Mesenchymal stem cell (in vitro differentiated cells and primary cell): ENCODE measurements at regions not wholly inside any gene's neighbourhood (a gene's known extent, or its start where the extent isn't known, plus 50 kb on each side); places are given as distances from the start of the nearest gene placed in this dataset.

Experiments used
- DNase-seq: peaks from one replicate; pipeline ENCODE4 v3.0.0-alpha.2; 2013
- H2AFZ ChIP-seq: one replicate; pipeline ENCODE4 v1.6.1; 2013; ENCODE audit warnings: low read depth, mild to moderate bottlenecking, control low read depth, inconsistent platforms, low read length, moderate library complexity
- H2AK5ac ChIP-seq: 2 replicates; pipeline ENCODE4 v1.6.1; 2013; ENCODE audit warnings: low read length, moderate library complexity, mild to moderate bottlenecking, inconsistent platforms; ENCODE audit not compliant: severe bottlenecking
- H2BK120ac ChIP-seq: one replicate; pipeline ENCODE4 v1.6.1; 2013; ENCODE audit warnings: low read depth, mild to moderate bottlenecking, inconsistent platforms, low read length, moderate library complexity
- H2BK12ac ChIP-seq, 2 experiments: one replicate each; pipeline ENCODE4 v1.6.1; 2013; ENCODE audit warnings: inconsistent platforms in 2 of 2, low read length in 2 of 2, mild to moderate bottlenecking in 2 of 2, moderate library complexity in 2 of 2, control low read depth in 1 of 2
- H2BK15ac ChIP-seq: one replicate; pipeline ENCODE4 v1.6.1; 2013; ENCODE audit warnings: mild to moderate bottlenecking, low read depth, inconsistent platforms; ENCODE audit not compliant: poor library complexity, severe bottlenecking
- H2BK5ac ChIP-seq: 2 replicates; pipeline ENCODE4 v1.6.1; 2013; ENCODE audit warnings: low read depth, mild to moderate bottlenecking, low read length, control low read depth, inconsistent platforms; ENCODE audit not compliant: poor library complexity, severe bottlenecking
- H3K14ac ChIP-seq, 2 experiments: one replicate each; pipeline ENCODE4 v1.6.1; 2013; ENCODE audit warnings: inconsistent platforms in 2 of 2, low read length in 2 of 2, control low read depth in 1 of 2, mild to moderate bottlenecking in 1 of 2, moderate library complexity in 1 of 2
- H3K18ac ChIP-seq, 2 experiments: one replicate each; pipeline ENCODE4 v1.6.1; 2013; ENCODE audit warnings: inconsistent platforms in 2 of 2, low read length in 2 of 2, control low read depth in 1 of 2, low read depth in 1 of 2, mild to moderate bottlenecking in 1 of 2
- H3K23ac ChIP-seq, 2 experiments: one replicate each; pipeline ENCODE4 v1.6.1; 2013; ENCODE audit warnings: inconsistent platforms in 2 of 2, low read length in 2 of 2, mild to moderate bottlenecking in 2 of 2, moderate library complexity in 2 of 2, control low read depth in 1 of 2
- H3K27ac ChIP-seq: 2 replicates; pipeline ENCODE4 v1.5.1; 2013; ENCODE audit warnings: mild to moderate bottlenecking, moderate library complexity, low read length, control low read depth, inconsistent platforms; ENCODE audit not compliant: poor library complexity, severe bottlenecking
- H3K27me3 ChIP-seq, 2 experiments: 2 replicates each; pipeline versions ENCODE4 v1.6.1 to v1.7.0; 2013; ENCODE audit warnings: low read length in 2 of 2, mild to moderate bottlenecking in 2 of 2, moderate library complexity in 2 of 2, control low read depth in 1 of 2, inconsistent platforms in 1 of 2; ENCODE audit not compliant: control insufficient read depth in 1 of 2, insufficient read depth in 1 of 2
- H3K36me3 ChIP-seq, 2 experiments: 2 replicates each; pipeline versions ENCODE4 v1.6.1 to v1.7.0; 2013; ENCODE audit warnings: low read length in 2 of 2, control low read depth in 1 of 2, inconsistent platforms in 1 of 2, low read depth in 1 of 2, mild to moderate bottlenecking in 1 of 2; ENCODE audit not compliant: insufficient read depth in 2 of 2, control insufficient read depth in 1 of 2
- H3K4ac ChIP-seq, 2 experiments: one replicate each; pipeline ENCODE4 v1.6.1; 2013; ENCODE audit warnings: inconsistent platforms in 2 of 2, low read length in 2 of 2, mild to moderate bottlenecking in 2 of 2, moderate library complexity in 2 of 2, control low read depth in 1 of 2, low read depth in 1 of 2
- H3K4me1 ChIP-seq: 2 replicates; pipeline ENCODE4 v1.6.1; 2013; ENCODE audit warnings: low read depth, low read length, control low read depth; ENCODE audit not compliant: control insufficient read depth, insufficient read depth
- H3K4me2 ChIP-seq: 2 replicates; pipeline ENCODE4 v1.6.1; 2013; ENCODE audit warnings: low read length, mild to moderate bottlenecking, inconsistent platforms; ENCODE audit not compliant: poor library complexity, severe bottlenecking
- H3K4me3 ChIP-seq, 2 experiments: 2 replicates each; pipeline versions ENCODE4 v1.5.1 to v1.7.0; 2013; ENCODE audit warnings: low read length in 2 of 2, mild to moderate bottlenecking in 2 of 2, control low read depth in 1 of 2, low read depth in 1 of 2; ENCODE audit not compliant: insufficient read depth in 1 of 2
- H3K79me1 ChIP-seq: replicated peaks from 2 replicates; pipeline ENCODE4 v1.6.1; 2013; ENCODE audit warnings: mild to moderate bottlenecking, control low read depth, low read length, inconsistent platforms; ENCODE audit not compliant: poor library complexity, severe bottlenecking
- H3K9ac ChIP-seq: 2 replicates; pipeline ENCODE4 v1.7.0; 2013; ENCODE audit warnings: mild to moderate bottlenecking, low read length, moderate library complexity
- H3K9me3 ChIP-seq: 2 replicates; pipeline ENCODE4 v1.7.0; 2013; ENCODE audit warnings: mild to moderate bottlenecking, low read length; ENCODE audit not compliant: control insufficient read depth
- H4K8ac ChIP-seq: one replicate; pipeline ENCODE4 v1.6.1; 2013; ENCODE audit warnings: inconsistent platforms, mild to moderate bottlenecking, low read length, moderate library complexity
- H4K91ac ChIP-seq: one replicate; pipeline ENCODE4 v1.6.1; 2013; ENCODE audit warnings: mild to moderate bottlenecking, low read length, inconsistent platforms
- WGBS: methylation state at CpG from one replicate; pipeline ENCODE4 v1.1.7; 2013; ENCODE audit warnings: mixed read lengths; 5-methylcytosine and 5-hydroxymethylcytosine counted together

DNA sequence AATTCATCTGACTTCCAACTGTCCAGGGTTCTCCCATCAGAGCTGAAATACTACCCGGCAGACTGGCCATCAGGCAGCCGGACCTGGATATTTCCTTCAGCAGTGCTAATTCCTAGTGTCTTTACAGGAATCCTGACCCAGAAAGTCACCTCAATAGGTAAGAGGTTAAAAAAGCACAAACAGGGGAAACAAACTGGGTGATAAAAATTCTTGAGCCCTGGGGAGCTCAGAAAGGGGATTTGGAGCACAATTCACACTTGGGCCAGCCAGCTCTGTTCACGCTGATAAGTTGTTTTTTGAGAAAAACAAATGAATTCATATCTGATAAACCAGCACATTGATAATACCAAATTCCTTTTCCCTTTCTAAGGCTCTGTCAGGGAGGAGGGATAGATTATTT, 104.0 kb downstream of the EDN1 start:
- no peak overlapping the region for H2BK12ac ChIP-seq
- no peak overlapping the region for H2BK120ac ChIP-seq
- no peak overlapping the region for H3K4ac ChIP-seq
- H2BK5ac ChIP-seq, result no peak overlapping the region
- H3K23ac ChIP-seq, result no peak overlapping the region
- H3K4me1 ChIP-seq, result peaks cover 4% of the 10 kb centered on the region
- no peaks in the 10 kb centered on the region for H3K9me3 ChIP-seq
- H3K79me1 ChIP-seq, result no peaks in the 10 kb centered on the region
- H2BK15ac ChIP-seq, result no peak overlapping the region
- no peak overlapping the region for H3K9ac ChIP-seq
- no peak overlapping the region for H3K27ac ChIP-seq
- H3K14ac ChIP-seq, result no peak overlapping the region
- H2AK5ac ChIP-seq, result no peak overlapping the region
- H3K4me3 ChIP-seq, result no peak overlapping the region
- H3K18ac ChIP-seq, result no peak overlapping the region
- H3K36me3 ChIP-seq, result no peaks in the 10 kb centered on the region
- no peak overlapping the region for H4K91ac ChIP-seq
- DNase-seq, result no peak
- no peak overlapping the region for H3K4me2 ChIP-seq
- no peak overlapping the region for H4K8ac ChIP-seq
- H2AFZ ChIP-seq, result no peak overlapping the region
- 100% methylated on average over 1 of the region's 3 CpGs for WGBS
- no peaks in the 10 kb centered on the region for H3K27me3 ChIP-seq

DNA sequence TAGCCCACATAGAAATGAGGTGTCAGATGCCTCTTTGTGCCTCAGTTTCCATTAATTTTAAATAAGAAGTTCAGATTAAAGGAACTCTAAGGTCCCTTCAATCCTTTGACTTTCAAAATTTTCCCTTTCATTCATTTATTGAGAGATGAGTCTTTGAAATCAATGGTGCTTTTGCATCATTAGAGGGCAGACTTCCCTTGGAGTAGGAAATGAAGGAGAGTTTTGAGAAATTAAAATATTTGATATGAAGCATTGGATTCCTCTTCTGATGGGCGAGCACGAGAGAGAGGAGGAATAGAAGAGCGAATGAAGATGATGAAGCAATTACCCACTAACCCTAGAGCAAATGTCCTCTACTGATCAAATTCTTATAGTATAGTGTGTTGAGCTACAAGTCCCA, 105.7 kb downstream of the EDN1 start:
- no peak overlapping the region for H2BK5ac ChIP-seq
- no peak overlapping the region for H3K23ac ChIP-seq
- peak overlapping the region; percentile 98 for H2AK5ac ChIP-seq
- H2BK12ac ChIP-seq, result no peak overlapping the region
- H3K9ac ChIP-seq, result peak overlapping the region; percentile 18
- no peak overlapping the region for H3K4ac ChIP-seq
- H3K36me3 ChIP-seq, result no peaks in the 10 kb centered on the region
- no peaks in the 10 kb centered on the region for H3K9me3 ChIP-seq
- no peak overlapping the region for H2BK120ac ChIP-seq
- no peak overlapping the region for H2AFZ ChIP-seq
- no peak overlapping the region for H4K91ac ChIP-seq
- no peak overlapping the region for H3K4me3 ChIP-seq
- peaks cover 4% of the 10 kb centered on the region for H3K4me1 ChIP-seq
- H3K79me1 ChIP-seq, result no peaks in the 10 kb centered on the region
- H3K27ac ChIP-seq, result no peak overlapping the region
- H3K4me2 ChIP-seq, result no peak overlapping the region
- no peak for DNase-seq
- H3K27me3 ChIP-seq, result no peaks in the 10 kb centered on the region
- WGBS, result no CpG with 5 or more reads among the region's 3 CpGs
- H2BK15ac ChIP-seq, result no peak overlapping the region
- no peak overlapping the region for H3K14ac ChIP-seq
- no peak overlapping the region for H4K8ac ChIP-seq
- no peak overlapping the region for H3K18ac ChIP-seq

DNA sequence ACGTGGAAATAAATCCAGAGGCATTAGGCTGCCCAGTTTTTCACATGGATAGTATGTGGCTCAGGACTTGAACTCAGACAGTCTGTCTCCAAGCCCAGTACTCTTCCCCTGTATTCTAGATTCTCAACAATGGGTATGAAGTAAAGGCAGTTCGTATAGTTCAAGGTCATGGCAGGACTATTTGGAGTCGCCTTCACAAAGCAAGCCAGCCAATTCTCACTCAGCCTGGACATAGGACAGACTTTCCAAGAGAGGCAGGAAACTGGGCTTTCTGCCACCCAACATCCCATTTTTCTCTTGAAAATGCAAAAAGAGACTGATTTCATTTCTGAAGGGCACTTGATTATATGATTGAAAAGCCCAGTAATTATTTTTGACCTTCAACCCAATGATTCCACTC, 111.0 kb downstream of the EDN1 start:
- Histone ChIP-seq H2AFZ (no peak overlapping the region), H4K91ac (no peak overlapping the region), H3K4me2 (no peak overlapping the region), H2BK5ac (no peak overlapping the region), H3K9me3 (no peaks in the 10 kb centered on the region), H3K9ac (no peak overlapping the region), H3K27me3 (no peaks in the 10 kb centered on the region), H3K4me1 (peaks cover 3% of the 10 kb centered on the region), H2AK5ac (no peak overlapping the region), H3K18ac (no peak overlapping the region), H3K4ac (no peak overlapping the region), H3K36me3 (no peaks in the 10 kb centered on the region), H2BK12ac (no peak overlapping the region), H4K8ac (no peak overlapping the region), H3K23ac (no peak overlapping the region), H2BK120ac (no peak overlapping the region), H2BK15ac (no peak overlapping the region), H3K14ac (no peak overlapping the region), H3K4me3 (no peak overlapping the region), H3K27ac (no peak overlapping the region), H3K79me1 (no peaks in the 10 kb centered on the region)
- 98% methylated on average over 3 of the region's 3 CpGs for WGBS
- DNase-seq, result no peak

DNA sequence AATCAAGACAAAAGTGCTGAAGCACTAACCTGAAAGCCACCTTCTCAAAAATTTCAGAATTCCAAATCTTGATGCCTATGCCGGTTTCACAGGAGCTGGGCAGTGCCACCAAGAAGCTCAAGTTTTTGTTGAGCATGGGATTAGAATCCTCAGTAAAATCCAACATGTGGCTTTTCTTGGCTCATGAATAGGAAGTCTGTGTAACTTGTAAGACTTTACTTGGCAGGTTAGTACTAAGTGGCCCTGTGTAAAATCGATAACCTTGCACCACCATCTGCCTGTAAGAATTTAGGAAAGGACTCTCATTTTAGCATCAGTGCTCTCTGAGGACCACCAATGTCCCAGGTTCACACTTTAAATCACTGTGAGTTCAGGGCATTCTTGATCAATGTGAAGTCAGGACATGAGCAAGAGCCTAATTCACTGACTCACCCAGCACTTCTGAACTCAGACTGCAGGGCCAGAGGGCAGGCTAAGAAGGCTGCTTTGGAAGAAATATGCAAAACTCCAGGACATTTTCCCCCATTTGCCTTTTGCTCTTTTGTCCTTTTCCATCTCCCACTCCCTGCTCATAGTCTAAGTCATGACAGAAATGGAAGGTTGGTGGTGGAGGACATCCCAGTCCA, 113.2 kb downstream of the EDN1 start:
- H3K23ac ChIP-seq, result no peak overlapping the region
- H2AFZ ChIP-seq, result no peak overlapping the region
- H3K4me1 ChIP-seq, result peaks cover 3% of the 10 kb centered on the region
- H3K36me3 ChIP-seq, result no peaks in the 10 kb centered on the region
- no peak overlapping the region for H2BK15ac ChIP-seq
- no peaks in the 10 kb centered on the region for H3K79me1 ChIP-seq
- no peak overlapping the region for H3K27ac ChIP-seq
- H2AK5ac ChIP-seq, result no peak overlapping the region
- H3K4ac ChIP-seq, result no peak overlapping the region
- H3K4me2 ChIP-seq, result no peak overlapping the region
- H3K27me3 ChIP-seq, result no peaks in the 10 kb centered on the region
- WGBS, result 92% methylated on average over 2 of the region's 2 CpGs
- DNase-seq, result peak; percentile 60
- H3K14ac ChIP-seq, result no peak overlapping the region
- no peaks in the 10 kb centered on the region for H3K9me3 ChIP-seq
- no peak overlapping the region for H4K8ac ChIP-seq
- H3K9ac ChIP-seq, result peak overlapping the region; percentile 77
- H3K4me3 ChIP-seq, result peak overlapping the region in 1 of 2 experiments; percentile 61
- no peak overlapping the region for H4K91ac ChIP-seq
- no peak overlapping the region for H3K18ac ChIP-seq
- H2BK120ac ChIP-seq, result no peak overlapping the region
- no peak overlapping the region for H2BK5ac ChIP-seq
- no peak overlapping the region for H2BK12ac ChIP-seq
